NB4 (cell line): ENCODE measurements at regions not wholly inside any gene's neighbourhood (a gene's known extent, or its start where the extent isn't known, plus 50 kb on each side); places are given as distances from the start of the nearest gene placed in this dataset.

Experiments used
- DNase-seq: peaks from one replicate; pipeline ENCODE4 v3.0.0; 2010; ENCODE audit warnings: low read depth
- H3K4me3 ChIP-seq: one replicate; pipeline ENCODE4 v1.5.1; 2011; ENCODE audit warnings: mild to moderate bottlenecking, low read depth, low read length, moderate library complexity
- MYC ChIP-seq: IDR thresholded peaks from 2 replicates; pipeline ENCODE4 v1.6.1; 2011; ENCODE audit warnings: low read depth, low read length
- POLR2A ChIP-seq: IDR thresholded peaks from 2 replicates; pipeline ENCODE4 v1.6.1; 2011; ENCODE audit warnings: mild to moderate bottlenecking; ENCODE audit not compliant: insufficient read length; ENCODE audit errors: extremely low read depth
- TF ChIP-seq, protein P1 (sequence below): IDR thresholded peaks from one replicate; pipeline ENCODE4 v1.5.1; 2012; ENCODE audit warnings: low read depth, low read length
- TF ChIP-seq, protein P2 (sequence below): IDR thresholded peaks from 2 replicates; pipeline ENCODE4 v1.6.1; 2011; ENCODE audit warnings: low read depth, low read length

DNA sequence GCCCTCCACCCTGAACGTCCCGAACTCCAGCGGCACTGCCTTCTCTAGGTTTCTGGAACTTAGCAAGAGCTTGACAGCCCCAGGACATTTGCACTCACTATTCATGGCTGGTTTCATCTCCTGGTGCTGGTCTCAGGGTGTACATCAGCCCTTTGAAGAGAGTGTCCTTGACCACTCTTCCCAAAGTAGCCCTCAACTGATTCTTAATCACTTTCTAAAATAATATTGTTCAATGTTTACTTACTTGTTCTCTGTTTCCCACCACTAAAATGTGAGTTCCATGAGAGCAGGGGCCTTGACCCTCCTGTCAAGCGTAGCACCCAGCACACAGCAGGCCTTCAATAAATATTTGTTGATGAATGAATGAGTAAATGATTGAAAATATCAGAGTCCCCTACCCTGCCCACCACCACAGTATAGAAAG, 262.5 kb downstream of the RHOU start:
- TF ChIP-seq POLR2A (no peak), MYC (no peak)
- TF ChIP-seq, protein P1, sequence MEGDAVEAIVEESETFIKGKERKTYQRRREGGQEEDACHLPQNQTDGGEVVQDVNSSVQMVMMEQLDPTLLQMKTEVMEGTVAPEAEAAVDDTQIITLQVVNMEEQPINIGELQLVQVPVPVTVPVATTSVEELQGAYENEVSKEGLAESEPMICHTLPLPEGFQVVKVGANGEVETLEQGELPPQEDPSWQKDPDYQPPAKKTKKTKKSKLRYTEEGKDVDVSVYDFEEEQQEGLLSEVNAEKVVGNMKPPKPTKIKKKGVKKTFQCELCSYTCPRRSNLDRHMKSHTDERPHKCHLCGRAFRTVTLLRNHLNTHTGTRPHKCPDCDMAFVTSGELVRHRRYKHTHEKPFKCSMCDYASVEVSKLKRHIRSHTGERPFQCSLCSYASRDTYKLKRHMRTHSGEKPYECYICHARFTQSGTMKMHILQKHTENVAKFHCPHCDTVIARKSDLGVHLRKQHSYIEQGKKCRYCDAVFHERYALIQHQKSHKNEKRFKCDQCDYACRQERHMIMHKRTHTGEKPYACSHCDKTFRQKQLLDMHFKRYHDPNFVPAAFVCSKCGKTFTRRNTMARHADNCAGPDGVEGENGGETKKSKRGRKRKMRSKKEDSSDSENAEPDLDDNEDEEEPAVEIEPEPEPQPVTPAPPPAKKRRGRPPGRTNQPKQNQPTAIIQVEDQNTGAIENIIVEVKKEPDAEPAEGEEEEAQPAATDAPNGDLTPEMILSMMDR: no peak
- TF ChIP-seq, protein P2, sequence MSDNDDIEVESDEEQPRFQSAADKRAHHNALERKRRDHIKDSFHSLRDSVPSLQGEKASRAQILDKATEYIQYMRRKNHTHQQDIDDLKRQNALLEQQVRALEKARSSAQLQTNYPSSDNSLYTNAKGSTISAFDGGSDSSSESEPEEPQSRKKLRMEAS: no peak
- no peak overlapping the region for H3K4me3 ChIP-seq
- no peak for DNase-seq

DNA sequence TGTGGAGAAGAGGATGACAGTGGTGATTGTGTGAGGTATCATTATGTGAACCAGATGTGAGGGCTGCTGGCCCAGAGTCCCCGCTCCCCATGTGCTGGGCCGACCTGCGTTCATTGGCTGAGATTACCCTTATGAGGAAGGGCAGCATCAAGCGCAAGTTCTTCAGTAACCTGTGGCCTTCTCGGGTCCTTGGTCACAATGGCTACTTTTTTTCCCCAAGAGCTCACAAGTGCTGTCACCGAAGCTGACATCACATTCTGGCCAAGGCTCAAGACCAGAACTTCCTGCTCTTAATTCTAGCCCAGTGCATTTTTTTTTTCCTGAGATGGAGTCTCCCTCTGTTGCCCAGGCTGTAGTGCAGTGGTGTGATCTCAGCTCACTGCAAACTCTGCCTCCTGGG, 262.9 kb downstream of the RHOU start:
- no peak for DNase-seq
- TF ChIP-seq, protein P2: no peak
- TF ChIP-seq POLR2A: no peak
- no peak for TF ChIP-seq MYC
- TF ChIP-seq, protein P1: no peak
- H3K4me3 ChIP-seq: no peak overlapping the region

- DNase-seq: no peak
- TF ChIP-seq, protein P2: no peak
- no peak for TF ChIP-seq POLR2A
- no peak for TF ChIP-seq MYC
- TF ChIP-seq, protein P1: no peak
- H3K4me3 ChIP-seq: no peak overlapping the region
Observed at GRCh38 chr1:228999446-229000170, 264.3 kb downstream of the RHOU start.

GRCh38 chr1:229000187-229000586, 264.9 kb downstream of the RHOU start:
- no peak overlapping the region for H3K4me3 ChIP-seq
- no peak for DNase-seq
- TF ChIP-seq, protein P1: no peak
- TF ChIP-seq MYC (no peak), POLR2A (no peak)
- TF ChIP-seq, protein P2: no peak

DNA sequence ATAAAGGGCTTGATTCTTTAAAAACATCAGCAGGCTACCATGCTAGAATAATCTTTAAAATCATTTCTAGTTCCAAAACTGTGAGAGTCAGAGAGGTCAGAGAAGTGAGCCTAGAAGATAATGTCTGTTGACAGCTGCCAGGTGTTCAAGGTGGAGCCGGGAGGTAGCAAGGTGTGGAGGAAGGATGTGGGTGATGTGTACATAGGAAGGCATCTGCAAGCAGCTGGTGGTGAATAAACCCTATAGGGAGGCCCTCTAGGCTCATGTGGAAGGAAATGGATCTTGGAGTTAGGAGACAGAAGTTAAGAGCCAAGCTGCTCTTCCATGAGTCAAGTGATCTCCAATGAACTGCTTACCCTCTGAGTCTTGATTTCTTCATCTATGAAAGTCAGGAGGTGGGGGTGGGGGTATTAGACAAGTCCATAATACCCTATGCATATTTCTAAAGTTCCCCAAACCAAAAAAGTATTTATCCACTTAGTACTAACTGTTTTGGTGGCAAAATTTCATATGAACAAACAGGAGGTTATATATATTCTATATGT, 266.3 kb downstream of the RHOU start:
- H3K4me3 ChIP-seq: no peak overlapping the region
- TF ChIP-seq POLR2A (no peak), MYC (no peak)
- TF ChIP-seq, protein P2: no peak
- TF ChIP-seq, protein P1: no peak
- DNase-seq: no peak

- TF ChIP-seq, protein P1: no peak
- TF ChIP-seq MYC: no peak
- TF ChIP-seq, protein P2: no peak
- TF ChIP-seq POLR2A: no peak
- no peak for DNase-seq
- H3K4me3 ChIP-seq: no peak overlapping the region
Observed at GRCh38 chr1:229002037-229002436, 266.8 kb downstream of the RHOU start.
